ENCODE measurements at regions not wholly inside any gene's neighbourhood (a gene's known extent, or its start where the extent isn't known, plus 50 kb on each side); places are given as distances from the start of the nearest gene placed in this dataset.
"Not testable (repeated sequence)": the region's sequence is repeated elsewhere in the genome, so short reads cannot be mapped to it uniquely, and the experiment has no call there.

- no peak for DNase-seq
These were observed 515.5 kb upstream of the AGA start for GRCh38 chr4:177957596-177958360.

GRCh38 chr4:177960566-177960965 is 518.3 kb upstream of the AGA start:
- no peak for DNase-seq

GRCh38 chr4:177961761-177962380 is 519.6 kb upstream of the AGA start:
- no peak for DNase-seq

GRCh38 chr4:177964061-177964460 is 521.8 kb upstream of the AGA start:
- no peak for DNase-seq

- DNase-seq = no peak
These were observed 522.5 kb upstream of the AGA start for GRCh38 chr4:177964693-177965168.

GRCh38 chr4:177967328-177967727 is 525.1 kb upstream of the AGA start:
- DNase-seq = no peak

GRCh38 chr4:177968817-177969442 is 526.7 kb upstream of the AGA start:
- DNase-seq = no peak

- no peak for DNase-seq
These were observed 532.2 kb upstream of the AGA start for GRCh38 chr4:177974461-177974860.

- no peak for DNase-seq
These were observed 533.2 kb upstream of the AGA start for GRCh38 chr4:177975315-177975987.

GRCh38 chr4:177986236-177986635 is 544.0 kb upstream of the AGA start:
- no peak for DNase-seq

GRCh38 chr4:177987896-177988295 is 545.7 kb upstream of the AGA start:
- DNase-seq = no peak

- DNase-seq = no peak
These were observed 547.4 kb upstream of the AGA start for GRCh38 chr4:177989503-177990201.

- no peak for DNase-seq
These were observed 560.9 kb upstream of the AGA start for GRCh38 chr4:178003098-178003657.

GRCh38 chr4:178010596-178010995 is 568.4 kb upstream of the AGA start:
- no peak for DNase-seq

GRCh38 chr4:178015046-178015445 is 572.8 kb upstream of the AGA start:
- DNase-seq = not testable (repeated sequence)

GRCh38 chr4:178026999-178027398 is 584.8 kb upstream of the AGA start:
- no peak for DNase-seq

- no peak for DNase-seq
These were observed 585.6 kb upstream of the AGA start for GRCh38 chr4:178027796-178028195.

- DNase-seq = no peak
These were observed 586.2 kb upstream of the AGA start for GRCh38 chr4:178028481-178028880.

GRCh38 chr4:178037459-178038214 is 595.4 kb upstream of the AGA start:
- no peak for DNase-seq

GRCh38 chr4:178056996-178057395 is 614.8 kb upstream of the AGA start:
- DNase-seq = no peak

- no peak for DNase-seq
These were observed 621.3 kb upstream of the AGA start for GRCh38 chr4:178063568-178063967.

Data from NCI-H2081 (cell line).